ENCODE measurements at regions not wholly inside any gene's neighbourhood (a gene's known extent, or its start where the extent isn't known, plus 50 kb on each side); places are given as distances from the start of the nearest gene placed in this dataset.

- H3K27ac Mint-ChIP-seq: no peak overlapping the region
- no peak for ATAC-seq
Measured at GRCh38 chr16:54873071-54873470, 57.6 kb upstream of the IRX5 start.

GRCh38 chr16:54870151-54870550 lies 60.5 kb upstream of the IRX5 start:
- H3K9me2 ChIP-seq (ENCODE audit: insufficient read depth): peaks cover 14% of the 10 kb centered on the region; the same call in 1 of the 2 replicates
- DNase-seq (ENCODE audit: low spot score) (no peak), ATAC-seq (no peak)
- H3K79me2 ChIP-seq (replicated peaks; ENCODE audit: insufficient read depth): no peaks in the 10 kb centered on the region
- H3K4me2 ChIP-seq: no peak overlapping the region
- no peaks in the 10 kb centered on the region for H3F3A ChIP-seq (replicated peaks; ENCODE audit: low read depth)
- H3K27me3 Mint-ChIP-seq (ENCODE audit: insufficient read depth, low read depth, poor library complexity): no peaks in the 10 kb centered on the region
- H3K4me1 Mint-ChIP-seq: peaks cover 3% of the 10 kb centered on the region; the same call in 2 of the 3 replicates
- no peak overlapping the region for H3K27ac ChIP-seq (ENCODE audit: low read depth)
- no peaks in the 10 kb centered on the region for H3K36me3 ChIP-seq (ENCODE audit: insufficient read depth)
- no peaks in the 10 kb centered on the region for H4K20me1 ChIP-seq (replicated peaks; ENCODE audit: insufficient read depth)
- peaks cover 7% of the 10 kb centered on the region; the same call in 1 of the 2 replicates for H3K4me1 ChIP-seq (ENCODE audit: insufficient read depth)
- H3K4me3 ChIP-seq: no peak overlapping the region
- H3K9me3 Mint-ChIP-seq: peaks cover 10% of the 10 kb centered on the region; the same call in 2 of the 3 replicates
- H3K36me3 Mint-ChIP-seq (ENCODE audit: low read depth): peaks cover 3% of the 10 kb centered on the region; the same call in 1 of the 3 replicates
- H2AFZ ChIP-seq: no peak overlapping the region
- no peaks in the 10 kb centered on the region for H3K27me3 ChIP-seq (ENCODE audit: insufficient read depth)
- H3K4me3 Mint-ChIP-seq: no peak overlapping the region
- H3K27ac Mint-ChIP-seq: no peak overlapping the region
- no peak for TF ChIP-seq JUNB (IDR thresholded peaks at IDR 0.05; ENCODE audit: unreplicated experiment)
- TF ChIP-seq EZH2phosphoT487 (IDR thresholded peaks at IDR 0.05; ENCODE audit: unreplicated experiment): no peak
- TF ChIP-seq POLR2AphosphoS5 (IDR thresholded peaks at IDR 0.05; ENCODE audit: low read depth): no peak
- TF ChIP-seq ZNF114 (CRISPR knock-in tag; IDR thresholded peaks at IDR 0.05): no peak
- TF ChIP-seq EZH2 (IDR thresholded peaks at IDR 0.05; ENCODE audit: low read depth, unreplicated experiment): no peak
- TF ChIP-seq CTCF (conservative IDR thresholded peaks at IDR 0.05; ENCODE audit: low read depth in 2 of 2): no peak
- TF ChIP-seq, protein P1, sequence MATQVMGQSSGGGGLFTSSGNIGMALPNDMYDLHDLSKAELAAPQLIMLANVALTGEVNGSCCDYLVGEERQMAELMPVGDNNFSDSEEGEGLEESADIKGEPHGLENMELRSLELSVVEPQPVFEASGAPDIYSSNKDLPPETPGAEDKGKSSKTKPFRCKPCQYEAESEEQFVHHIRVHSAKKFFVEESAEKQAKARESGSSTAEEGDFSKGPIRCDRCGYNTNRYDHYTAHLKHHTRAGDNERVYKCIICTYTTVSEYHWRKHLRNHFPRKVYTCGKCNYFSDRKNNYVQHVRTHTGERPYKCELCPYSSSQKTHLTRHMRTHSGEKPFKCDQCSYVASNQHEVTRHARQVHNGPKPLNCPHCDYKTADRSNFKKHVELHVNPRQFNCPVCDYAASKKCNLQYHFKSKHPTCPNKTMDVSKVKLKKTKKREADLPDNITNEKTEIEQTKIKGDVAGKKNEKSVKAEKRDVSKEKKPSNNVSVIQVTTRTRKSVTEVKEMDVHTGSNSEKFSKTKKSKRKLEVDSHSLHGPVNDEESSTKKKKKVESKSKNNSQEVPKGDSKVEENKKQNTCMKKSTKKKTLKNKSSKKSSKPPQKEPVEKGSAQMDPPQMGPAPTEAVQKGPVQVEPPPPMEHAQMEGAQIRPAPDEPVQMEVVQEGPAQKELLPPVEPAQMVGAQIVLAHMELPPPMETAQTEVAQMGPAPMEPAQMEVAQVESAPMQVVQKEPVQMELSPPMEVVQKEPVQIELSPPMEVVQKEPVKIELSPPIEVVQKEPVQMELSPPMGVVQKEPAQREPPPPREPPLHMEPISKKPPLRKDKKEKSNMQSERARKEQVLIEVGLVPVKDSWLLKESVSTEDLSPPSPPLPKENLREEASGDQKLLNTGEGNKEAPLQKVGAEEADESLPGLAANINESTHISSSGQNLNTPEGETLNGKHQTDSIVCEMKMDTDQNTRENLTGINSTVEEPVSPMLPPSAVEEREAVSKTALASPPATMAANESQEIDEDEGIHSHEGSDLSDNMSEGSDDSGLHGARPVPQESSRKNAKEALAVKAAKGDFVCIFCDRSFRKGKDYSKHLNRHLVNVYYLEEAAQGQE (IDR thresholded peaks at IDR 0.05; ENCODE audit: unreplicated experiment): no peak
- no peak for TF ChIP-seq ZNF331 (CRISPR knock-in tag; IDR thresholded peaks at IDR 0.05; ENCODE audit: low read depth)
- TF ChIP-seq, protein P2, sequence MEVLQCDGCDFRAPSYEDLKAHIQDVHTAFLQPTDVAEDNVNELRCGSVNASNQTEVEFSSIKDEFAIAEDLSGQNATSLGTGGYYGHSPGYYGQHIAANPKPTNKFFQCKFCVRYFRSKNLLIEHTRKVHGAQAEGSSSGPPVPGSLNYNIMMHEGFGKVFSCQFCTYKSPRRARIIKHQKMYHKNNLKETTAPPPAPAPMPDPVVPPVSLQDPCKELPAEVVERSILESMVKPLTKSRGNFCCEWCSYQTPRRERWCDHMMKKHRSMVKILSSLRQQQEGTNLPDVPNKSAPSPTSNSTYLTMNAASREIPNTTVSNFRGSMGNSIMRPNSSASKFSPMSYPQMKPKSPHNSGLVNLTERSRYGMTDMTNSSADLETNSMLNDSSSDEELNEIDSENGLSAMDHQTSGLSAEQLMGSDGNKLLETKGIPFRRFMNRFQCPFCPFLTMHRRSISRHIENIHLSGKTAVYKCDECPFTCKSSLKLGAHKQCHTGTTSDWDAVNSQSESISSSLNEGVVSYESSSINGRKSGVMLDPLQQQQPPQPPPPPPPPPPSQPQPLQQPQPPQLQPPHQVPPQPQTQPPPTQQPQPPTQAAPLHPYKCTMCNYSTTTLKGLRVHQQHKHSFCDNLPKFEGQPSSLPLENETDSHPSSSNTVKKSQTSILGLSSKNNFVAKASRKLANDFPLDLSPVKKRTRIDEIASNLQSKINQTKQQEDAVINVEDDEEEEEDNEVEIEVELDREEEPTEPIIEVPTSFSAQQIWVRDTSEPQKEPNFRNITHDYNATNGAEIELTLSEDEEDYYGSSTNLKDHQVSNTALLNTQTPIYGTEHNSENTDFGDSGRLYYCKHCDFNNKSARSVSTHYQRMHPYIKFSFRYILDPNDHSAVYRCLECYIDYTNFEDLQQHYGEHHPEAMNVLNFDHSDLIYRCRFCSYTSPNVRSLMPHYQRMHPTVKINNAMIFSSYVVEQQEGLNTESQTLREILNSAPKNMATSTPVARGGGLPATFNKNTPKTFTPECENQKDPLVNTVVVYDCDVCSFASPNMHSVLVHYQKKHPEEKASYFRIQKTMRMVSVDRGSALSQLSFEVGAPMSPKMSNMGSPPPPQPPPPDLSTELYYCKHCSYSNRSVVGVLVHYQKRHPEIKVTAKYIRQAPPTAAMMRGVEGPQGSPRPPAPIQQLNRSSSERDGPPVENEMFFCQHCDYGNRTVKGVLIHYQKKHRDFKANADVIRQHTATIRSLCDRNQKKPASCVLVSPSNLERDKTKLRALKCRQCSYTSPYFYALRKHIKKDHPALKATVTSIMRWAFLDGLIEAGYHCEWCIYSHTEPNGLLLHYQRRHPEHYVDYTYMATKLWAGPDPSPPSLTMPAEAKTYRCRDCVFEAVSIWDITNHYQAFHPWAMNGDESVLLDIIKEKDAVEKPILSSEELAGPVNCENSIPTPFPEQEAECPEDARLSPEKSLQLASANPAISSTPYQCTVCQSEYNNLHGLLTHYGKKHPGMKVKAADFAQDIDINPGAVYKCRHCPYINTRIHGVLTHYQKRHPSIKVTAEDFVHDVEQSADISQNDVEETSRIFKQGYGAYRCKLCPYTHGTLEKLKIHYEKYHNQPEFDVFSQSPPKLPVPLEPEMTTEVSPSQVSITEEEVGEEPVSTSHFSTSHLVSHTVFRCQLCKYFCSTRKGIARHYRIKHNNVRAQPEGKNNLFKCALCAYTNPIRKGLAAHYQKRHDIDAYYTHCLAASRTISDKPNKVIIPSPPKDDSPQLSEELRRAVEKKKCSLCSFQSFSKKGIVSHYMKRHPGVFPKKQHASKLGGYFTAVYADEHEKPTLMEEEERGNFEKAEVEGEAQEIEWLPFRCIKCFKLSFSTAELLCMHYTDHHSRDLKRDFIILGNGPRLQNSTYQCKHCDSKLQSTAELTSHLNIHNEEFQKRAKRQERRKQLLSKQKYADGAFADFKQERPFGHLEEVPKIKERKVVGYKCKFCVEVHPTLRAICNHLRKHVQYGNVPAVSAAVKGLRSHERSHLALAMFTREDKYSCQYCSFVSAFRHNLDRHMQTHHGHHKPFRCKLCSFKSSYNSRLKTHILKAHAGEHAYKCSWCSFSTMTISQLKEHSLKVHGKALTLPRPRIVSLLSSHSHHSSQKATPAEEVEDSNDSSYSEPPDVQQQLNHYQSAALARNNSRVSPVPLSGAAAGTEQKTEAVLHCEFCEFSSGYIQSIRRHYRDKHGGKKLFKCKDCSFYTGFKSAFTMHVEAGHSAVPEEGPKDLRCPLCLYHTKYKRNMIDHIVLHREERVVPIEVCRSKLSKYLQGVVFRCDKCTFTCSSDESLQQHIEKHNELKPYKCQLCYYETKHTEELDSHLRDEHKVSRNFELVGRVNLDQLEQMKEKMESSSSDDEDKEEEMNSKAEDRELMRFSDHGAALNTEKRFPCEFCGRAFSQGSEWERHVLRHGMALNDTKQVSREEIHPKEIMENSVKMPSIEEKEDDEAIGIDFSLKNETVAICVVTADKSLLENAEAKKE (CRISPR knock-in tag; IDR thresholded peaks at IDR 0.05): no peak

More at GRCh38 chr16:54873071-54873470, 57.6 kb upstream of the IRX5 start:
- Histone ChIP-seq H4K20me1 (replicated peaks; ENCODE audit: insufficient read depth) (no peaks in the 10 kb centered on the region), H3K27me3 (ENCODE audit: insufficient read depth) (no peaks in the 10 kb centered on the region), H3K4me2 (no peak overlapping the region), H3F3A (replicated peaks; ENCODE audit: low read depth) (no peaks in the 10 kb centered on the region), H3K4me3 (no peak overlapping the region), H3K36me3 (ENCODE audit: insufficient read depth) (no peaks in the 10 kb centered on the region), H2AFZ (peak overlapping the region; percentile 80; the same call in 1 of the 2 replicates), H3K27ac (ENCODE audit: low read depth) (no peak overlapping the region), H3K9me2 (ENCODE audit: insufficient read depth) (peaks cover 19% of the 10 kb centered on the region), H3K4me1 (ENCODE audit: insufficient read depth) (peaks cover 16% of the 10 kb centered on the region; the same call in 1 of the 2 replicates), H3K79me2 (replicated peaks; ENCODE audit: insufficient read depth) (no peaks in the 10 kb centered on the region)
- H3K9me3 Mint-ChIP-seq: peaks cover 5% of the 10 kb centered on the region; the same call in 1 of the 3 replicates
- H3K27me3 Mint-ChIP-seq (ENCODE audit: insufficient read depth, low read depth, poor library complexity): peaks cover under 1% of the 10 kb centered on the region
- no peak overlapping the region for H3K4me3 Mint-ChIP-seq
- DNase-seq (ENCODE audit: low spot score): peak; percentile 2
- peaks cover 10% of the 10 kb centered on the region for H3K4me1 Mint-ChIP-seq
- TF ChIP-seq POLR2AphosphoS5 (IDR thresholded peaks at IDR 0.05; ENCODE audit: low read depth) (no peak), ZNF331 (CRISPR knock-in tag; IDR thresholded peaks at IDR 0.05; ENCODE audit: low read depth) (no peak)
- H3K36me3 Mint-ChIP-seq (ENCODE audit: low read depth): no peaks in the 10 kb centered on the region; the same call in 2 of the 3 replicates
